ENCODE measurements at regions not wholly inside any gene's neighbourhood (a gene's known extent, or its start where the extent isn't known, plus 50 kb on each side); places are given as distances from the start of the nearest gene placed in this dataset.
"Not testable (repeated sequence)": the region's sequence is repeated elsewhere in the genome, so short reads cannot be mapped to it uniquely, and the experiment has no call there.

GRCh38 chr10:53521046-53521445, 748.5 kb upstream of the MBL2 start:
- DNase-seq, result no peak

GRCh38 chr10:53508197-53508596, 735.6 kb upstream of the MBL2 start:
- no peak for DNase-seq

GRCh38 chr10:53504492-53504891, 731.9 kb upstream of the MBL2 start:
- not testable (repeated sequence) for DNase-seq

GRCh38 chr10:53491774-53492173, 719.2 kb upstream of the MBL2 start:
- no peak for DNase-seq

- no peak for DNase-seq
Observed at GRCh38 chr10:53490553-53490952, 718.0 kb upstream of the MBL2 start.

- no peak for DNase-seq
Observed at GRCh38 chr10:53489335-53490182, 717.0 kb upstream of the MBL2 start.

- DNase-seq, result no peak
Observed at GRCh38 chr10:53487019-53487983, 714.7 kb upstream of the MBL2 start.

GRCh38 chr10:53485422-53485821, 712.8 kb upstream of the MBL2 start:
- not testable (repeated sequence) for DNase-seq

GRCh38 chr10:53479365-53479764, 706.8 kb upstream of the MBL2 start:
- no peak for DNase-seq

GRCh38 chr10:53477313-53477675, 704.7 kb upstream of the MBL2 start:
- DNase-seq, result no peak

- DNase-seq, result no peak
Observed at GRCh38 chr10:53476650-53477312, 704.2 kb upstream of the MBL2 start.

GRCh38 chr10:53469383-53469782, 696.8 kb upstream of the MBL2 start:
- DNase-seq, result no peak

- DNase-seq, result no peak
Observed at GRCh38 chr10:53463539-53463938, 691.0 kb upstream of the MBL2 start.

GRCh38 chr10:53458007-53458406, 685.4 kb upstream of the MBL2 start:
- DNase-seq, result no peak

- DNase-seq, result no peak
Observed at GRCh38 chr10:53453196-53453595, 680.6 kb upstream of the MBL2 start.

- DNase-seq, result no peak
Observed at GRCh38 chr10:53447576-53447975, 675.0 kb upstream of the MBL2 start.

- no peak for DNase-seq
Observed at GRCh38 chr10:53441843-53442242, 669.3 kb upstream of the MBL2 start.

- no peak for DNase-seq
Observed at GRCh38 chr10:53440601-53441000, 668.0 kb upstream of the MBL2 start.

GRCh38 chr10:53439075-53439474, 666.5 kb upstream of the MBL2 start:
- not testable (repeated sequence) for DNase-seq

GRCh38 chr10:53434413-53434812, 661.8 kb upstream of the MBL2 start:
- no peak for DNase-seq

GRCh38 chr10:53432035-53432434, 659.5 kb upstream of the MBL2 start:
- no peak for DNase-seq

GRCh38 chr10:53430974-53431373, 658.4 kb upstream of the MBL2 start:
- no peak for DNase-seq

All from CD4-positive, alpha-beta T cell treated with Interleukin-15 for 1 hour (primary cell).